ENCODE measurements at regions not wholly inside any gene's neighbourhood (a gene's known extent, or its start where the extent isn't known, plus 50 kb on each side); places are given as distances from the start of the nearest gene placed in this dataset.

DNA sequence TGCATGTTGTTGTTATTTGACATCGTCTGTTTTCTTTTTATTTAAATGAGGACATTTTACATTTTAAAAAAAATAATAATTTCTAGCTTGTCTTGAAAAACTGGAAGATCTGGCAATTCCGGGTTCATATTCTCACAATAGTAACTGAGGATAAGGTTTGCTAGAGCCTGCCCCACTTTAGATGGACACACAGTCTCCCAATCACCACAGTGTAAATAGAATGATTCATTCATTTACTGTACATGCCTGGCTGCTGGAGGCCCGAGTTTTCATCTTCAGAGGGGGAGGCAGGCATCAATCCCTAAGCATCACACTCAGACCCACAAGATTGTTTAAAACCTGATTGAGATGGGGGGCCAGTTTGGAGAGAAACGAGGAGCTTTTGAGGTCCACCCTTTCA lies 2039.7 kb upstream of the WWC1 start:
- no peak overlapping the region for H2AFZ ChIP-seq (ENCODE audit: low read length)

GRCh38 chr5:166257661-166258060 lies 2033.8 kb upstream of the WWC1 start:
- Histone ChIP-seq H3K79me2 (ENCODE audit: insufficient read depth, low read length) (no peaks in the 10 kb centered on the region), H3K36me3 (ENCODE audit: insufficient read depth, low read length) (no peaks in the 10 kb centered on the region), H3K4me1 (ENCODE audit: insufficient read depth, low read length) (no peaks in the 10 kb centered on the region), H2AFZ (ENCODE audit: low read length) (no peak overlapping the region), H4K20me1 (ENCODE audit: insufficient read depth, low read length) (no peaks in the 10 kb centered on the region), H3K9me3 (ENCODE audit: low read depth, low read length) (peaks cover 9% of the 10 kb centered on the region), H3K27ac (ENCODE audit: low read depth, low read length) (no peak overlapping the region), H3K27me3 (ENCODE audit: insufficient read depth, low read length) (no peaks in the 10 kb centered on the region), H3K4me2 (ENCODE audit: insufficient read depth, low read length) (no peak overlapping the region), H3K4me3 (ENCODE audit: insufficient read depth, low read length) (no peak overlapping the region)
- no peak for TF ChIP-seq CTCF (IDR thresholded peaks at IDR 0.05; ENCODE audit: extremely low read depth, low read depth, low read length)
- no peak for DNase-seq (ENCODE audit: insufficient read length, low spot score, missing footprints)

More for the DNA sequence above, 2039.7 kb upstream of the WWC1 start:
- no peaks in the 10 kb centered on the region for H3K4me1 ChIP-seq (ENCODE audit: insufficient read depth, low read length)
- peaks cover 7% of the 10 kb centered on the region for H3K9me3 ChIP-seq (ENCODE audit: low read depth, low read length)
- H4K20me1 ChIP-seq (ENCODE audit: insufficient read depth, low read length) = no peaks in the 10 kb centered on the region
- H3K4me2 ChIP-seq (ENCODE audit: insufficient read depth, low read length) = no peak overlapping the region
- H3K79me2 ChIP-seq (ENCODE audit: insufficient read depth, low read length) = no peaks in the 10 kb centered on the region
- TF ChIP-seq CTCF (IDR thresholded peaks at IDR 0.05; ENCODE audit: extremely low read depth, low read depth, low read length) = no peak
- no peaks in the 10 kb centered on the region for H3K36me3 ChIP-seq (ENCODE audit: insufficient read depth, low read length)
- H3K27me3 ChIP-seq (ENCODE audit: insufficient read depth, low read length) = no peaks in the 10 kb centered on the region
- H3K27ac ChIP-seq (ENCODE audit: low read depth, low read length) = no peak overlapping the region
- DNase-seq (ENCODE audit: insufficient read length, low spot score, missing footprints) = no peak
- H3K4me3 ChIP-seq (ENCODE audit: insufficient read depth, low read length) = no peak overlapping the region

DNA sequence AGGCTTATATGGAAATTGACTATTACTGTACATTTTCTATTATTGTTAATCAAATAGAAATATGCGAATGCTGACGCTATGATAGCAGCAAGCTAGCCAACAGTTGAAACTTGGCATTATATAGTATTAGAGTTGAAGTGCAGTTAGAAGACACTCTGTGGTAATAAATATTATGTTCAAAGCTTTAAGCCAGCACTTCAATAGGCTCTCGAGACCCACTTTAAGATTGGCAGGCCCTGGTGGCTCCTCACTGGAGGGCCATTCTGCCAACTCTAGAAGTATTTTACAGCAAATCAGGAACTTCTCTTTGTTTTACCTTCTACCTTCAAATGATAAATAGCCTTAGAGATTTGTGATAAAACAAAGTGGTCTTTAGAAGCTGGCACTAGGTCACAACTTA lies 2029.0 kb upstream of the WWC1 start:
- no peaks in the 10 kb centered on the region for H3K36me3 ChIP-seq (ENCODE audit: insufficient read depth, low read length)
- H4K20me1 ChIP-seq (ENCODE audit: insufficient read depth, low read length) = no peaks in the 10 kb centered on the region
- no peak for TF ChIP-seq CTCF (IDR thresholded peaks at IDR 0.05; ENCODE audit: extremely low read depth, low read depth, low read length)
- H3K4me1 ChIP-seq (ENCODE audit: insufficient read depth, low read length) = no peaks in the 10 kb centered on the region
- peaks cover 11% of the 10 kb centered on the region for H3K9me3 ChIP-seq (ENCODE audit: low read depth, low read length)
- no peak overlapping the region for H3K4me2 ChIP-seq (ENCODE audit: insufficient read depth, low read length)
- H3K27ac ChIP-seq (ENCODE audit: low read depth, low read length) = no peak overlapping the region
- H3K27me3 ChIP-seq (ENCODE audit: insufficient read depth, low read length) = no peaks in the 10 kb centered on the region
- H3K4me3 ChIP-seq (ENCODE audit: insufficient read depth, low read length) = no peak overlapping the region
- DNase-seq (ENCODE audit: insufficient read length, low spot score, missing footprints) = no peak
- H2AFZ ChIP-seq (ENCODE audit: low read length) = no peak overlapping the region
- H3K79me2 ChIP-seq (ENCODE audit: insufficient read depth, low read length) = no peaks in the 10 kb centered on the region

GRCh38 chr5:166267907-166268306 lies 2023.5 kb upstream of the WWC1 start:
- no peaks in the 10 kb centered on the region for H3K79me2 ChIP-seq (ENCODE audit: insufficient read depth, low read length)
- H3K27me3 ChIP-seq (ENCODE audit: insufficient read depth, low read length) = no peaks in the 10 kb centered on the region
- no peak overlapping the region for H3K4me2 ChIP-seq (ENCODE audit: insufficient read depth, low read length)
- no peaks in the 10 kb centered on the region for H3K4me1 ChIP-seq (ENCODE audit: insufficient read depth, low read length)
- H4K20me1 ChIP-seq (ENCODE audit: insufficient read depth, low read length) = no peaks in the 10 kb centered on the region
- H2AFZ ChIP-seq (ENCODE audit: low read length) = no peak overlapping the region
- H3K4me3 ChIP-seq (ENCODE audit: insufficient read depth, low read length) = no peak overlapping the region
- no peak for DNase-seq (ENCODE audit: insufficient read length, low spot score, missing footprints)
- no peak for TF ChIP-seq CTCF (IDR thresholded peaks at IDR 0.05; ENCODE audit: extremely low read depth, low read depth, low read length)
- H3K9me3 ChIP-seq (ENCODE audit: low read depth, low read length) = peaks cover 4% of the 10 kb centered on the region
- no peaks in the 10 kb centered on the region for H3K36me3 ChIP-seq (ENCODE audit: insufficient read depth, low read length)
- H3K27ac ChIP-seq (ENCODE audit: low read depth, low read length) = no peak overlapping the region
